ENCODE measurements at regions not wholly inside any gene's neighbourhood (a gene's known extent, or its start where the extent isn't known, plus 50 kb on each side); places are given as distances from the start of the nearest gene placed in this dataset.

DNA sequence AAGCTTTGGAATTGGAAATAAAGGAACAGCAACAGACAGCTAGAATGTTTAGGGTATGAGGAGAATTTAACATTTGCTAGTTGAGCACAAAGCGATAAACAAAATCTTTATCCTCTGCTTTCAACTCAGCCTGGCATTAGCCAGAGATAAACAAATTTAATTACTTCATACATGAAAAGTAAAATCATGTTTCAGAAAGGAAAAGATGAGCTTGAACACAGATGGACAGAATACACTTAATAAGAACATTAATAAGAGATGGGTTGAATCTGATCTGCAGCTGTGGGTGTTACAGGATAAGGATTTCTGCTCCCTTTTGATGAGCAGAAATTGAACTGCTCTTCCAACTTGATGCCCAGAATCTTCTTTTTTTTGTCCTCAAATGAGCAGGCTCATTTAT, 275.2 kb downstream of the CSNK1G3 start:
- H3K4me1 ChIP-seq (ENCODE audit: control insufficient read depth, extremely low read depth, insufficient read depth, low read length) = no peaks in the 10 kb centered on the region
- ChIA-PET CTCF (interaction anchor here (0.9 kb wide), 1 partner anchor 9 kb away, joined by 3 read pairs; no protein-coding TSS in a partner anchor), POLR2A (no interaction called here)
- DNase-seq (ENCODE audit: low read depth, low spot score) (no peak), FAIRE-seq (no peak)
- no peaks in the 10 kb centered on the region for H4K20me1 ChIP-seq (replicated peaks; ENCODE audit: control insufficient read depth, extremely low read depth, insufficient read depth, low read length)
- no peak overlapping the region for H3K27ac ChIP-seq (ENCODE audit: insufficient read depth, low read depth, low read length)
- no peak for TF ChIP-seq JUN (IDR thresholded peaks at IDR 0.05; ENCODE audit: borderline replicate concordance, insufficient read depth, insufficient read length, low read depth)
- TF ChIP-seq, protein P1, sequence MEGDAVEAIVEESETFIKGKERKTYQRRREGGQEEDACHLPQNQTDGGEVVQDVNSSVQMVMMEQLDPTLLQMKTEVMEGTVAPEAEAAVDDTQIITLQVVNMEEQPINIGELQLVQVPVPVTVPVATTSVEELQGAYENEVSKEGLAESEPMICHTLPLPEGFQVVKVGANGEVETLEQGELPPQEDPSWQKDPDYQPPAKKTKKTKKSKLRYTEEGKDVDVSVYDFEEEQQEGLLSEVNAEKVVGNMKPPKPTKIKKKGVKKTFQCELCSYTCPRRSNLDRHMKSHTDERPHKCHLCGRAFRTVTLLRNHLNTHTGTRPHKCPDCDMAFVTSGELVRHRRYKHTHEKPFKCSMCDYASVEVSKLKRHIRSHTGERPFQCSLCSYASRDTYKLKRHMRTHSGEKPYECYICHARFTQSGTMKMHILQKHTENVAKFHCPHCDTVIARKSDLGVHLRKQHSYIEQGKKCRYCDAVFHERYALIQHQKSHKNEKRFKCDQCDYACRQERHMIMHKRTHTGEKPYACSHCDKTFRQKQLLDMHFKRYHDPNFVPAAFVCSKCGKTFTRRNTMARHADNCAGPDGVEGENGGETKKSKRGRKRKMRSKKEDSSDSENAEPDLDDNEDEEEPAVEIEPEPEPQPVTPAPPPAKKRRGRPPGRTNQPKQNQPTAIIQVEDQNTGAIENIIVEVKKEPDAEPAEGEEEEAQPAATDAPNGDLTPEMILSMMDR (IDR thresholded peaks at IDR 0.05; ENCODE audit: extremely low read depth in 1 of 2, insufficient read depth in 1 of 2, low read depth in 1 of 2, low read length in 2 of 2) = no peak
- TF ChIP-seq POLR2AphosphoS5 (IDR thresholded peaks at IDR 0.05; ENCODE audit: insufficient read depth, low read depth, low read length) = no peak
- no peak for TF ChIP-seq EZH2 (IDR thresholded peaks at IDR 0.05; ENCODE audit: borderline replicate concordance, low read depth, low read length, severe bottlenecking)
- TF ChIP-seq FOS (IDR thresholded peaks at IDR 0.05; ENCODE audit: borderline replicate concordance, insufficient read depth, low read length) = no peak
- no peak for TF ChIP-seq MYC (IDR thresholded peaks at IDR 0.05; ENCODE audit: low read depth, low read length)
- TF ChIP-seq GATA2 (IDR thresholded peaks at IDR 0.05; ENCODE audit: insufficient read depth, insufficient read length, low read depth, low read length) = no peak
- no peak for TF ChIP-seq POLR2A (IDR thresholded peaks at IDR 0.05; ENCODE audit: low read depth, low read length)
- intact Hi-C loops (cut with micrococcal nuclease) (no loop called here), dilution Hi-C loops (cut with MboI; ENCODE audit: extremely low pct_ligation_motif_present, low sequenced_read_pairs) (no loop called here)
- H3K79me2 ChIP-seq (ENCODE audit: control insufficient read depth, insufficient read depth, low read length) = no peaks in the 10 kb centered on the region
- no peaks in the 10 kb centered on the region for H3K9me1 ChIP-seq (replicated peaks; ENCODE audit: control insufficient read depth, extremely low read depth, insufficient read depth, low read length)
- H3K9me3 ChIP-seq (replicated peaks; ENCODE audit: control insufficient read depth, insufficient read depth, low read length) = no peaks in the 10 kb centered on the region
- H3K27me3 ChIP-seq (ENCODE audit: control insufficient read depth in 2 of 2, insufficient read depth in 2 of 2, low read length in 2 of 2) = peaks cover 0 to 5% of the 10 kb centered on the region in 2 experiments
- H3K36me3 ChIP-seq (ENCODE audit: control insufficient read depth in 2 of 2, extremely low read depth in 1 of 2, insufficient read depth in 2 of 2, low read length in 2 of 2) = no peaks in the 10 kb centered on the region
- no peak overlapping the region for H3K9ac ChIP-seq (replicated peaks; ENCODE audit: extremely low read depth, insufficient read depth, low read length)
- no peak overlapping the region for H3K4me2 ChIP-seq (ENCODE audit: insufficient read depth, low read length)
- no TSS peak for BruUV-seq (replicated peaks)
- H2AFZ ChIP-seq (ENCODE audit: low read depth, low read length) = no peak overlapping the region
- H3K4me3 ChIP-seq (replicated peaks in 1 of 3; ENCODE audit: insufficient read depth in 1 of 3, low read depth in 1 of 3, low read length in 3 of 3) = no peak overlapping the region

All from endothelial cell of umbilical vein (primary cell).